ENCODE measurements at regions not wholly inside any gene's neighbourhood (a gene's known extent, or its start where the extent isn't known, plus 50 kb on each side); places are given as distances from the start of the nearest gene placed in this dataset.

GRCh38 chr2:6648596-6649247 is 217.0 kb downstream of the CMPK2 start:
- no peak for DNase-seq
- Histone ChIP-seq H3K27me3 (ENCODE audit: insufficient read depth) (no peaks in the 10 kb centered on the region), H3K9ac (no peak overlapping the region), H3K4me3 (ENCODE audit: low read depth in 2 of 2, low read length in 1 of 2) (no peak overlapping the region), H3F3A (replicated peaks; ENCODE audit: insufficient read depth) (no peaks in the 10 kb centered on the region), H3K9me2 (no peaks in the 10 kb centered on the region), H3K4me2 (no peak overlapping the region), H2AFZ (ENCODE audit: low read depth) (no peak overlapping the region), H3K79me2 (ENCODE audit: insufficient read depth) (no peaks in the 10 kb centered on the region), H3K36me3 (replicated peaks in 1 of 2; ENCODE audit: control insufficient read depth in 1 of 2, insufficient read depth in 2 of 2, low read length in 1 of 2) (no peaks in the 10 kb centered on the region), H3K4me1 (ENCODE audit: control insufficient read depth in 1 of 2, insufficient read depth in 2 of 2, low read depth in 1 of 2, low read length in 1 of 2) (peaks cover 0 to 4% of the 10 kb centered on the region in 2 experiments; a peak in 1 of 4 replicates), H3K9me3 (no peaks in the 10 kb centered on the region), H3K27ac (ENCODE audit: low read depth in 2 of 2, low read length in 1 of 2) (no peak overlapping the region), H4K20me1 (ENCODE audit: insufficient read depth) (no peaks in the 10 kb centered on the region)
- CTCF ChIA-PET, result interaction anchor here (1.2 kb wide), 1 partner anchor 15 kb away, joined by 3 read pairs; no protein-coding TSS in a partner anchor
- POLR2A ChIA-PET, result no interaction called here
- 22% methylated on average over 6 of the region's 6 CpGs for WGBS (ENCODE audit: low lambda C conversion rate)
- TF ChIP-seq TCF12 (IDR thresholded peaks at IDR 0.05) (no peak), FOXJ3 (CRISPR knock-in tag; IDR thresholded peaks at IDR 0.05) (no peak), ELF1 (IDR thresholded peaks at IDR 0.05) (no peak), RAD21 (IDR thresholded peaks at IDR 0.05; ENCODE audit: low read length) (no peak), SIN3A (IDR thresholded peaks at IDR 0.05; ENCODE audit: borderline replicate concordance, low read depth, low read length) (no peak)

- no peak overlapping the region for H3K4me2 ChIP-seq
- no peak overlapping the region for H3K27ac ChIP-seq (ENCODE audit: low read depth in 2 of 2, low read length in 1 of 2)
- H4K20me1 ChIP-seq (ENCODE audit: insufficient read depth), result no peaks in the 10 kb centered on the region
- ChIA-PET CTCF (interaction anchor here (0.7 to 1.4 kb wide), 2 partner anchors 9 to 44 kb away, joined by 3 to 4 read pairs; no protein-coding TSS in a partner anchor), POLR2A (no interaction called here)
- no peaks in the 10 kb centered on the region for H3K79me2 ChIP-seq (ENCODE audit: insufficient read depth)
- H3F3A ChIP-seq (replicated peaks; ENCODE audit: insufficient read depth), result no peaks in the 10 kb centered on the region
- H3K27me3 ChIP-seq (ENCODE audit: insufficient read depth), result no peaks in the 10 kb centered on the region
- H3K9ac ChIP-seq, result no peak overlapping the region
- 28% methylated on average over 5 of the region's 5 CpGs for WGBS (ENCODE audit: low lambda C conversion rate)
- H3K36me3 ChIP-seq (replicated peaks in 1 of 2; ENCODE audit: control insufficient read depth in 1 of 2, insufficient read depth in 2 of 2, low read length in 1 of 2), result no peaks in the 10 kb centered on the region
- no peak for TF ChIP-seq POLR2AphosphoS5 (IDR thresholded peaks at IDR 0.05; ENCODE audit: low read depth, low read length)
- no peak for TF ChIP-seq RCOR1 (IDR thresholded peaks at IDR 0.05; ENCODE audit: low read length)
- TF ChIP-seq, protein P1, sequence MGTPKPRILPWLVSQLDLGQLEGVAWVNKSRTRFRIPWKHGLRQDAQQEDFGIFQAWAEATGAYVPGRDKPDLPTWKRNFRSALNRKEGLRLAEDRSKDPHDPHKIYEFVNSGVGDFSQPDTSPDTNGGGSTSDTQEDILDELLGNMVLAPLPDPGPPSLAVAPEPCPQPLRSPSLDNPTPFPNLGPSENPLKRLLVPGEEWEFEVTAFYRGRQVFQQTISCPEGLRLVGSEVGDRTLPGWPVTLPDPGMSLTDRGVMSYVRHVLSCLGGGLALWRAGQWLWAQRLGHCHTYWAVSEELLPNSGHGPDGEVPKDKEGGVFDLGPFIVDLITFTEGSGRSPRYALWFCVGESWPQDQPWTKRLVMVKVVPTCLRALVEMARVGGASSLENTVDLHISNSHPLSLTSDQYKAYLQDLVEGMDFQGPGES (IDR thresholded peaks at IDR 0.05; ENCODE audit: low read depth, low read length), result no peak
- TF ChIP-seq RXRA (IDR thresholded peaks at IDR 0.05; ENCODE audit: borderline replicate concordance, low read depth), result no peak
- no peak for TF ChIP-seq SMC3 (IDR thresholded peaks at IDR 0.05; ENCODE audit: low read depth, low read length)
- no peak for TF ChIP-seq EP300 (IDR thresholded peaks at IDR 0.05; ENCODE audit: borderline replicate concordance in 1 of 2, low read depth in 1 of 2, low read length in 1 of 2)
- no peak for TF ChIP-seq NFIC (IDR thresholded peaks at IDR 0.05; ENCODE audit: borderline replicate concordance)
- TF ChIP-seq FOXM1 (IDR thresholded peaks at IDR 0.05; ENCODE audit: low read depth), result no peak
- no peak for TF ChIP-seq GABPA (IDR thresholded peaks at IDR 0.05; ENCODE audit: low read depth)
- TF ChIP-seq FOSL2 (IDR thresholded peaks at IDR 0.05; ENCODE audit: borderline replicate concordance, low read depth), result no peak
- TF ChIP-seq, protein P2, sequence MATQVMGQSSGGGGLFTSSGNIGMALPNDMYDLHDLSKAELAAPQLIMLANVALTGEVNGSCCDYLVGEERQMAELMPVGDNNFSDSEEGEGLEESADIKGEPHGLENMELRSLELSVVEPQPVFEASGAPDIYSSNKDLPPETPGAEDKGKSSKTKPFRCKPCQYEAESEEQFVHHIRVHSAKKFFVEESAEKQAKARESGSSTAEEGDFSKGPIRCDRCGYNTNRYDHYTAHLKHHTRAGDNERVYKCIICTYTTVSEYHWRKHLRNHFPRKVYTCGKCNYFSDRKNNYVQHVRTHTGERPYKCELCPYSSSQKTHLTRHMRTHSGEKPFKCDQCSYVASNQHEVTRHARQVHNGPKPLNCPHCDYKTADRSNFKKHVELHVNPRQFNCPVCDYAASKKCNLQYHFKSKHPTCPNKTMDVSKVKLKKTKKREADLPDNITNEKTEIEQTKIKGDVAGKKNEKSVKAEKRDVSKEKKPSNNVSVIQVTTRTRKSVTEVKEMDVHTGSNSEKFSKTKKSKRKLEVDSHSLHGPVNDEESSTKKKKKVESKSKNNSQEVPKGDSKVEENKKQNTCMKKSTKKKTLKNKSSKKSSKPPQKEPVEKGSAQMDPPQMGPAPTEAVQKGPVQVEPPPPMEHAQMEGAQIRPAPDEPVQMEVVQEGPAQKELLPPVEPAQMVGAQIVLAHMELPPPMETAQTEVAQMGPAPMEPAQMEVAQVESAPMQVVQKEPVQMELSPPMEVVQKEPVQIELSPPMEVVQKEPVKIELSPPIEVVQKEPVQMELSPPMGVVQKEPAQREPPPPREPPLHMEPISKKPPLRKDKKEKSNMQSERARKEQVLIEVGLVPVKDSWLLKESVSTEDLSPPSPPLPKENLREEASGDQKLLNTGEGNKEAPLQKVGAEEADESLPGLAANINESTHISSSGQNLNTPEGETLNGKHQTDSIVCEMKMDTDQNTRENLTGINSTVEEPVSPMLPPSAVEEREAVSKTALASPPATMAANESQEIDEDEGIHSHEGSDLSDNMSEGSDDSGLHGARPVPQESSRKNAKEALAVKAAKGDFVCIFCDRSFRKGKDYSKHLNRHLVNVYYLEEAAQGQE (IDR thresholded peaks at IDR 0.05; ENCODE audit: low read depth, low read length), result no peak
- TF ChIP-seq NRF1 (IDR thresholded peaks at IDR 0.05; ENCODE audit: low read depth, low read length), result no peak
- no peak overlapping the region for H2AFZ ChIP-seq (ENCODE audit: low read depth)
- DNase-seq, result no peak
- no peaks in the 10 kb centered on the region for H3K9me3 ChIP-seq
- no peaks in the 10 kb centered on the region for H3K9me2 ChIP-seq
- H3K4me3 ChIP-seq (ENCODE audit: low read depth in 2 of 2, low read length in 1 of 2), result no peak overlapping the region
- H3K4me1 ChIP-seq (ENCODE audit: control insufficient read depth in 1 of 2, insufficient read depth in 2 of 2, low read depth in 1 of 2, low read length in 1 of 2), result peaks cover 0 to 2% of the 10 kb centered on the region in 2 experiments; a peak in 1 of 4 replicates
Measured at GRCh38 chr2:6650311-6650710, 215.4 kb downstream of the CMPK2 start.

All from SK-N-SH (cell line).